IMR-90 (cell line): ENCODE measurements at regions not wholly inside any gene's neighbourhood (a gene's known extent, or its start where the extent isn't known, plus 50 kb on each side); places are given as distances from the start of the nearest gene placed in this dataset.
A peak's percentile ranks its signal among the peaks of the same experiment; 100 is the strongest.

ENCODE experiments used
- ATAC-seq: fragments of 200-7000 bp; cut with Tn5 transposase; 2 replicates; pipeline ENCODE4 v1.9.1; 2020; ENCODE audit warnings: low read depth, mild to moderate bottlenecking, moderate library complexity
- BruUV-seq: library from RNA; stranded (reverse); fragments of 400-500 nt; replicated peaks from 2 replicates; lab custom pipeline; 2021; lab: Mats Ljungman, UMichigan
- CTCF ChIA-PET: fragments of 300-600 bp; formaldehyde crosslinking; extraction: SDS; loops from one replicate; lab custom pipeline; 2021; ENCODE audit warnings: antibody characterized with exemption; lab: Yijun Ruan, JAX
- POLR2A ChIA-PET: fragments of 300-600 bp; sonication (Branson Sonifier 250); formaldehyde crosslinking; loops from one replicate; lab custom pipeline; 2022; ENCODE audit warnings: antibody characterized with exemption; ENCODE audit not compliant: unreplicated experiment; lab: Charles Lee
- DNase-seq: peaks from one replicate; pipeline ENCODE4 v3.0.0; 2013
- H2AFZ ChIP-seq: replicated peaks from 2 replicates; pipeline ENCODE3; 2013; ENCODE audit warnings: low read length, mild to moderate bottlenecking; ENCODE audit not compliant: poor library complexity
- H2AK5ac ChIP-seq: 2 replicates; pipeline ENCODE4 v1.6.1; 2013; ENCODE audit warnings: low read depth, low read length, inconsistent platforms
- H2AK9ac ChIP-seq: replicated peaks from 2 replicates; pipeline ENCODE3; 2013; ENCODE audit warnings: mild to moderate bottlenecking, low read depth, low read length, moderate library complexity; ENCODE audit not compliant: poor library complexity
- H2BK120ac ChIP-seq: 2 replicates; pipeline ENCODE4 v1.6.1; 2013; ENCODE audit warnings: low read depth, low read length, inconsistent platforms
- H2BK15ac ChIP-seq: 3 replicates; pipeline ENCODE4 v1.6.1; 2013; ENCODE audit warnings: low read depth, low read length, inconsistent platforms
- H2BK20ac ChIP-seq: 2 replicates; pipeline ENCODE4 v1.6.1; 2013; ENCODE audit warnings: low read depth, mild to moderate bottlenecking, inconsistent platforms, low read length, moderate library complexity
- H2BK5ac ChIP-seq: 2 replicates; pipeline ENCODE4 v1.6.1; 2013; ENCODE audit warnings: mild to moderate bottlenecking, low read depth, low read length, inconsistent platforms; ENCODE audit not compliant: poor library complexity, severe bottlenecking
- H3K14ac ChIP-seq: replicated peaks from 2 replicates; pipeline ENCODE4 v1.6.1; 2013; ENCODE audit warnings: low read depth, low read length, inconsistent platforms
- H3K18ac ChIP-seq: 2 replicates; pipeline ENCODE4 v1.6.1; 2013; ENCODE audit warnings: low read depth, low read length, control low read depth
- H3K23ac ChIP-seq: 2 replicates; pipeline ENCODE4 v1.6.1; 2013; ENCODE audit warnings: low read depth, low read length, inconsistent platforms
- H3K27ac ChIP-seq: 2 replicates; pipeline ENCODE4 v1.5.1; 2013; ENCODE audit warnings: mild to moderate bottlenecking, control low read depth, low read length; ENCODE audit not compliant: insufficient read depth
- H3K27me3 ChIP-seq: 2 replicates; pipeline ENCODE4 v1.6.1; 2013; ENCODE audit warnings: low read length; ENCODE audit not compliant: control insufficient read depth, insufficient read depth
- H3K36me3 ChIP-seq: 2 replicates; pipeline ENCODE4 v1.6.1; 2013; ENCODE audit warnings: low read length, mixed read lengths; ENCODE audit not compliant: control insufficient read depth, insufficient read depth
- H3K4ac ChIP-seq: 2 replicates; pipeline ENCODE4 v1.6.1; 2013; ENCODE audit warnings: low read depth, low read length, inconsistent platforms
- H3K4me1 ChIP-seq: 2 replicates; pipeline ENCODE4 v1.6.1; 2013; ENCODE audit warnings: low read length, mixed read lengths; ENCODE audit not compliant: control insufficient read depth, insufficient read depth
- H3K4me2 ChIP-seq: 2 replicates; pipeline ENCODE4 v1.6.1; 2013; ENCODE audit warnings: low read depth, mild to moderate bottlenecking, control low read depth, low read length, moderate library complexity
- H3K4me3 ChIP-seq: 2 replicates; pipeline ENCODE4 v1.5.1; 2013; ENCODE audit warnings: low read depth, mild to moderate bottlenecking, control low read depth, low read length, moderate library complexity; ENCODE audit not compliant: insufficient read depth
- H3K56ac ChIP-seq: 2 replicates; pipeline ENCODE4 v1.6.1; 2013; ENCODE audit warnings: low read length, inconsistent platforms; ENCODE audit not compliant: insufficient read depth; ENCODE audit errors: extremely low read depth
- H3K79me1 ChIP-seq, 2 experiments: 2 replicates each; pipeline ENCODE4 v1.6.1; 2013; ENCODE audit warnings: low read length in 2 of 2, inconsistent platforms in 1 of 2, low read depth in 1 of 2
- H3K9ac ChIP-seq: 2 replicates; pipeline ENCODE4 v1.6.1; 2013; ENCODE audit warnings: low read depth, low read length, control low read depth
- H3K9me1 ChIP-seq: 2 replicates; pipeline ENCODE4 v1.6.1; 2013; ENCODE audit warnings: low read length, inconsistent platforms; ENCODE audit not compliant: insufficient read depth
- H3K9me3 ChIP-seq: 2 replicates; pipeline ENCODE4 v1.6.1; 2013; ENCODE audit warnings: low read length; ENCODE audit not compliant: control insufficient read depth, insufficient read depth
- H4K20me1 ChIP-seq: 2 replicates; pipeline ENCODE4 v1.6.1; 2013; ENCODE audit warnings: low read length, inconsistent platforms; ENCODE audit not compliant: insufficient read depth
- H4K5ac ChIP-seq: 2 replicates; pipeline ENCODE4 v1.6.1; 2013; ENCODE audit warnings: mild to moderate bottlenecking, low read depth, low read length, control low read depth
- H4K8ac ChIP-seq, 2 experiments: 2 replicates each; pipeline ENCODE4 v1.6.1; 2013; ENCODE audit warnings: low read depth in 2 of 2, low read length in 2 of 2, control low read depth in 1 of 2, inconsistent platforms in 1 of 2
- H4K91ac ChIP-seq: 2 replicates; pipeline ENCODE4 v1.6.1; 2013; ENCODE audit warnings: low read depth, low read length, inconsistent platforms; ENCODE audit not compliant: insufficient read depth
- BHLHE40 ChIP-seq: fragments of 150-350 bp; IDR thresholded peaks from 2 replicates; pipeline ENCODE4 v1.6.1; 2016; ENCODE audit warnings: mild to moderate bottlenecking, low read depth, low read length
- CEBPB ChIP-seq: IDR thresholded peaks from 2 replicates; pipeline ENCODE4 v1.6.1; 2012; ENCODE audit warnings: low read depth, low read length, improper control_type of control experiment
- CHD1 ChIP-seq: IDR thresholded peaks from 2 replicates; pipeline ENCODE4 v1.6.1; 2012; ENCODE audit warnings: low read depth, low read length, improper control_type of control experiment
- FOS ChIP-seq: fragments of 150-350 bp; IDR thresholded peaks from 2 replicates; pipeline ENCODE4 v1.6.1; 2016; ENCODE audit warnings: low read depth, low read length
- MAFK ChIP-seq: IDR thresholded peaks from 2 replicates; pipeline ENCODE4 v1.6.1; 2012; ENCODE audit warnings: low read depth, low read length, improper control_type of control experiment
- MAZ ChIP-seq: IDR thresholded peaks from 2 replicates; pipeline ENCODE4 v1.6.1; 2012; ENCODE audit warnings: low read depth, mild to moderate bottlenecking, low read length, improper control_type of control experiment, moderate library complexity, borderline replicate concordance
- MXI1 ChIP-seq: IDR thresholded peaks from 2 replicates; pipeline ENCODE4 v1.6.1; 2012; ENCODE audit warnings: low read depth, mild to moderate bottlenecking, low read length, moderate library complexity, borderline replicate concordance
- NFE2L2 ChIP-seq: fragments of 150-350 bp; IDR thresholded peaks from 2 replicates; pipeline ENCODE4 v1.6.1; 2016; ENCODE audit warnings: low read depth, mild to moderate bottlenecking, low read length
- POLR2A ChIP-seq: IDR thresholded peaks from 2 replicates; pipeline ENCODE4 v1.6.1; 2012; ENCODE audit warnings: mild to moderate bottlenecking, low read depth, low read length
- RAD21 ChIP-seq: IDR thresholded peaks from 2 replicates; pipeline ENCODE4 v1.6.1; 2012; ENCODE audit warnings: low read length, improper control_type of control experiment
- RCOR1 ChIP-seq: IDR thresholded peaks from 2 replicates; pipeline ENCODE4 v1.6.1; 2012; ENCODE audit warnings: mild to moderate bottlenecking, low read length, improper control_type of control experiment; ENCODE audit not compliant: insufficient replicate concordance
- RFX5 ChIP-seq: IDR thresholded peaks from 2 replicates; pipeline ENCODE4 v1.8.0; 2012; ENCODE audit warnings: low read depth, mild to moderate bottlenecking, low read length, moderate library complexity
- SMC3 ChIP-seq: fragments of 150-350 bp; IDR thresholded peaks from 2 replicates; pipeline ENCODE4 v1.6.1; 2016; ENCODE audit warnings: low read depth, mild to moderate bottlenecking, antibody characterized with exemption, low read length, moderate library complexity
- WGBS, 2 experiments: methylation state at CpG; one replicate each; pipeline versions ENCODE4 v1.1.5 to v1.1.7; 2013; ENCODE audit warnings: missing lambda C conversion rate in 2 of 2; ENCODE audit not compliant: insufficient read length in 1 of 2; ENCODE audit errors: extremely low coverage in 2 of 2; 5-methylcytosine and 5-hydroxymethylcytosine counted together
- dilution Hi-C: fragments of 300-500 bp; cut with HindIII; formaldehyde crosslinking; loops from one replicate; pipeline ENCODE4 v1.14.3; 2018; ENCODE audit warnings: low sequenced_read_pairs; ENCODE audit not compliant: unreplicated experiment
- in situ Hi-C: fragments of 300-500 bp; cut with MboI; formaldehyde crosslinking; loops from 3 replicates; pipeline ENCODE4 v1.14.3; 2019; ENCODE audit warnings: low sequenced_read_pairs, inconsistent platforms, mixed read lengths
- intact Hi-C: fragments of 100-400 bp; cut with micrococcal nuclease; formaldehyde crosslinking; loops from 2 replicates; pipeline ENCODE4 v1.10.0; 2022
- TF ChIP-seq, protein P1 (sequence below): fragments of 150-350 bp; IDR thresholded peaks from 2 replicates; pipeline ENCODE4 v1.6.1; 2016; ENCODE audit warnings: low read depth, mild to moderate bottlenecking, low read length, moderate library complexity, borderline replicate concordance
- TF ChIP-seq, protein P2 (sequence below): fragments of 150-350 bp; IDR thresholded peaks from 2 replicates; pipeline ENCODE4 v1.6.1; 2017; ENCODE audit warnings: mild to moderate bottlenecking, antibody characterized with exemption, low read length, low read depth

DNA sequence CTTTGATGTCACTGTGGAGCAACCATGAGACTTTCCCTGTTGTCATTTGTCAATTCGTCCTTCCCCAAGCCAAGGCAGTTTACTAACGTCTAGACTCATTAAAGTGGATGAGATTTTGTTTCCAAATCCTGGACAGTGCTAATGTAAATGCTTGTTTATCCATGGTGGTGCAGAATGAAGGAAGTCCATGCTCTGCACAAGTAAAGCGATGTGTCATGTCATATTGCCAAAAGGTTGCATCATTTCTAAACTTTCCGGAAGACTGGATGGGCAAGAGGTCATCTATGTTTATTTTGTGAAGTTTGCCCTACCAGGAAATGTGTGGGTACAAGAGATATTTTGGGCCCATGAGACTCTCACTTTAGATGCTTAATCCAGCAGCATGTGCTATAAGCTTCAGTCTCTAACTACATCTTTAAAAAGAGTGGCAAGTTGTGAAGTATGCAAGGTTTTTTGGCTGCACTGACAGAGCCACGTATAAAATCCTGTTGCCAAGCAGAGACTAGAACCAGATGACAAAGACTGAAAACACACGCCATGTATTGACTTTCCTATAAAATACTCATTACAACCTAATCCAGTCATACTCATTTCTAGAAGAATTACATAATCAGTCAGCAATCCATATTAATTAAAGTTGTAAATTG, 72.1 kb upstream of the FNDC3B start:
- ChIA-PET POLR2A (no interaction called here), CTCF (no interaction called here)
- DNase-seq: peak; percentile 90
- H3K9me3 ChIP-seq: no peaks in the 10 kb centered on the region
- H2BK15ac ChIP-seq: peak overlapping the region; percentile 55; the same call in 2 of the 3 replicates
- in situ Hi-C loops (no loop called here), dilution Hi-C loops (no loop called here), intact Hi-C loops (loop anchor here (1.0 to 5.0 kb wide), 2 partner anchors 28 to 90 kb away; no protein-coding TSS in a partner anchor)
- H4K5ac ChIP-seq: peak overlapping the region; percentile 36
- peak overlapping the region; percentile 89 for H4K91ac ChIP-seq
- WGBS, 2 experiments: 0% methylated on average over 1 of the region's 6 CpGs; no CpG with 5 or more reads in 1 of the 2 experiments
- no peak overlapping the region for H3K4me3 ChIP-seq
- H2AFZ ChIP-seq: no peak overlapping the region
- H3K4ac ChIP-seq: peak overlapping the region; percentile 73
- no peaks in the 10 kb centered on the region for H3K79me1 ChIP-seq
- H4K8ac ChIP-seq: peak overlapping the region; percentile 10 to 69; a peak in 3 of 4 replicates
- no TSS peak for BruUV-seq
- peak overlapping the region; percentile 91 for H2BK20ac ChIP-seq
- H3K27me3 ChIP-seq: no peaks in the 10 kb centered on the region
- ATAC-seq: peak; percentile 71
- H3K9me1 ChIP-seq: peaks cover 9% of the 10 kb centered on the region
- H3K18ac ChIP-seq: peak overlapping the region; percentile 64
- peak overlapping the region; percentile 31; the same call in 1 of the 2 replicates for H3K9ac ChIP-seq
- H3K4me2 ChIP-seq: peak overlapping the region; percentile 40; the same call in 1 of the 2 replicates
- no peak overlapping the region for H2AK9ac ChIP-seq
- peak overlapping the region; percentile 60 for H3K56ac ChIP-seq
- no peaks in the 10 kb centered on the region for H3K36me3 ChIP-seq
- no peaks in the 10 kb centered on the region for H4K20me1 ChIP-seq
- peak overlapping the region; percentile 87 for H2BK120ac ChIP-seq
- peak overlapping the region; percentile 61 for H3K23ac ChIP-seq
- H2AK5ac ChIP-seq: 0 out of 2 replicates have a peak overlapping the region, but pooled peaks have one; percentile 41
- H3K14ac ChIP-seq: peak overlapping the region; percentile 53
- peak overlapping the region; percentile 85 for H3K27ac ChIP-seq
- peak overlapping the region; percentile 87 for H2BK5ac ChIP-seq
- peaks cover 13% of the 10 kb centered on the region for H3K4me1 ChIP-seq
- TF ChIP-seq CHD1 (no peak), MAZ (no peak), FOS (no peak), CEBPB (peak; percentile 98), SMC3 (peak; percentile 6; the same call in 1 of the 2 replicates), NFE2L2 (peak; percentile 29; the same call in 1 of the 2 replicates), RCOR1 (no peak), RFX5 (no peak; the same call in 1 of the 2 replicates), BHLHE40 (peak; percentile 54; the same call in 1 of the 2 replicates), MXI1 (no peak), RAD21 (no peak; the same call in 1 of the 2 replicates), POLR2A (no peak), MAFK (no peak)
- TF ChIP-seq, protein P1, sequence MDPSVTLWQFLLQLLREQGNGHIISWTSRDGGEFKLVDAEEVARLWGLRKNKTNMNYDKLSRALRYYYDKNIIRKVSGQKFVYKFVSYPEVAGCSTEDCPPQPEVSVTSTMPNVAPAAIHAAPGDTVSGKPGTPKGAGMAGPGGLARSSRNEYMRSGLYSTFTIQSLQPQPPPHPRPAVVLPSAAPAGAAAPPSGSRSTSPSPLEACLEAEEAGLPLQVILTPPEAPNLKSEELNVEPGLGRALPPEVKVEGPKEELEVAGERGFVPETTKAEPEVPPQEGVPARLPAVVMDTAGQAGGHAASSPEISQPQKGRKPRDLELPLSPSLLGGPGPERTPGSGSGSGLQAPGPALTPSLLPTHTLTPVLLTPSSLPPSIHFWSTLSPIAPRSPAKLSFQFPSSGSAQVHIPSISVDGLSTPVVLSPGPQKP: no peak
- TF ChIP-seq, protein P2, sequence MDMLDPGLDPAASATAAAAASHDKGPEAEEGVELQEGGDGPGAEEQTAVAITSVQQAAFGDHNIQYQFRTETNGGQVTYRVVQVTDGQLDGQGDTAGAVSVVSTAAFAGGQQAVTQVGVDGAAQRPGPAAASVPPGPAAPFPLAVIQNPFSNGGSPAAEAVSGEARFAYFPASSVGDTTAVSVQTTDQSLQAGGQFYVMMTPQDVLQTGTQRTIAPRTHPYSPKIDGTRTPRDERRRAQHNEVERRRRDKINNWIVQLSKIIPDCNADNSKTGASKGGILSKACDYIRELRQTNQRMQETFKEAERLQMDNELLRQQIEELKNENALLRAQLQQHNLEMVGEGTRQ: no peak
